SKM-1 treated with dmso at 0.1 percent for 144 hours (cell line): ENCODE measurements at regions not wholly inside any gene's neighbourhood (a gene's known extent, or its start where the extent isn't known, plus 50 kb on each side); places are given as distances from the start of the nearest gene placed in this dataset.
A peak's percentile ranks its signal among the peaks of the same experiment; 100 is the strongest.

Source experiments
- DNase-seq: peaks from one replicate; lab custom pipeline; 2025; ENCODE audit not compliant: unreplicated experiment; lab: John Stamatoyannopoulos, UW

- peak; percentile 89 for DNase-seq
Measured at GRCh38 chr7:25619963-25620799, 391.9 kb upstream of the NPVF start.

- no peak for DNase-seq
Measured at GRCh38 chr7:25621993-25622392, 393.7 kb upstream of the NPVF start.

GRCh38 chr7:25622695-25623094 lies 394.4 kb upstream of the NPVF start:
- no peak for DNase-seq

- DNase-seq, result no peak
Measured at GRCh38 chr7:25624051-25624450, 395.8 kb upstream of the NPVF start.

DNA sequence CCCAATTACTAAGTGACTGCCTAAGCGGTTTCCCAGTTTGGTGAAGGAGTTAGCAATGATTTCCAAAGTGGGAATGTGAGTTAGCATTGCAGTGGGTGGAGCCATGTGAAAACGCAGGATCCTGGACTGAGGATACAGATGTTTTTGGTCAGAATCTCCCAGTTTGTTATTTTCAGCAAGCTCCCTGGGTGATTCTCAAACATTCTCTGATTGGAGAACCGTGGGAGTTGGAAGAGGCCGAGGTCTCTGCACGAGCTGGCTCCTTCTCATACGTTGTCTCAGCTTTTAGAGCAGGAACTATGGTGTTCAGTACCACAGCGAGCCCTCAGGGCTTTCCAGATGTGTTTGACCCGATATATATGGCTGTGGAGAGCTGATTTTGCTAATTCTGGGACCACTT lies 396.5 kb upstream of the NPVF start:
- DNase-seq, result no peak

DNA sequence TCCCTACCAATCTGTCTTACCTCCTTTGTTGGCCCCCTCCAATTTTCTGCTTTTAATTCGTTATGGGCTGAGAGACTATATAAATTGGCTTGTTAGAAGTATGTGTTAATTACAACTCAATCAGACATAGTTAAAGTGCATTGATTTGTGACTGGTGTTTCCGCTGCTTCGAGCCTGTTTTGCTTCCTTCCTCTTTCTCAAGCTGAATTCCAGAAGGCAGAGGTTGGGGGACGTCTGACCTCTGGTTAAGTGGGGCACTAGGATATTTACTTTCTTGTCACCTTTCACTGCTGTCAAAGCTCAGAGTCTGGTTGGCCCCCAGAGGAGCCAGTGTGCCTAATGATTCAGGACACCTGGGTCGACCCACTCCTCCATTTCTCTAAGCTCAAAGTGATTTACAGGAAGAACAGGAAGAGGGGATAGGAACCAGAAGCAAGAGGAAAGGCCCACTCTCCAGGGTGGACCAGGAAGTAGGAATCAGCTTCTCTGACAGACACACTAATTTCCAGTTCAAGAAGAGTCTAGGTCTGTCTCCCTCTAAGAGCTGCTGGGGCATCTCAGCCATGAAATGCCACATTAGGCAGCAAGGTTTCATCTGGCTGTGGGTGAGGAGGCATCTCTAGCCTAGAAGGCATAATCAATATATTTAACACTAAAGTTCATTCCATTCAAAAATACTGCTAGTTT lies 397.2 kb upstream of the NPVF start:
- no peak for DNase-seq

DNA sequence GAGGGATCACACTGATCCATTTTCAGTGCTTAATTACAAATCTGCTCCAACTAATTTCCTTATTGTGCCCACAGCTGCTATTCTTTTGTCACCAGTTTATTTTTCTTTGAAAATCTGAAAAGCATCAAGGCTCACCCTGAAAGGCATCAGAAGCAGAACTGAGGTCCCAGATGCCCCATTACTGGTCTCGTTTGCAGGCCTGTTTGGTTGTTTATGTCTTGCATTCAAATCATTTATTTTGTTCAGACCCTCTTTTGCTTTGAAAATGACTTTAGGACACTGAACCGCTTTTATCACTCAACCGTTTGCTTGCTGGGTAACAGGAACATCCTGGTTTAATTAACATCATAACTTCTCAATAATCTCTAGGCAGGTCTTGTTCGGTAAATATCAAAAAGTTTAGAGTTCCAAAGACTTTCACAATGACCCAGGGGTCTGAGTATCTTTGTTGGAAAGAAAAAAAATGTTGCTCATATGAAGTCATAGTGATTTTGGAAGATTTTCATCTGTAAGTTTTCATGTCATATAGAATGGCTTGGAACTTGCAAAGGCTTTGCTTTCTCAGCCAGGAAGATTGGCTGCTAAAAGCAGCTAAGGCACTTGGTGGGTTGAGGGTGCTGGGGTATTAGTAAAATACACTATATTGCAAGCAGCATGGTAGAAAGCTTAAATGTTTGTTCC lies 398.3 kb upstream of the NPVF start:
- no peak for DNase-seq

DNA sequence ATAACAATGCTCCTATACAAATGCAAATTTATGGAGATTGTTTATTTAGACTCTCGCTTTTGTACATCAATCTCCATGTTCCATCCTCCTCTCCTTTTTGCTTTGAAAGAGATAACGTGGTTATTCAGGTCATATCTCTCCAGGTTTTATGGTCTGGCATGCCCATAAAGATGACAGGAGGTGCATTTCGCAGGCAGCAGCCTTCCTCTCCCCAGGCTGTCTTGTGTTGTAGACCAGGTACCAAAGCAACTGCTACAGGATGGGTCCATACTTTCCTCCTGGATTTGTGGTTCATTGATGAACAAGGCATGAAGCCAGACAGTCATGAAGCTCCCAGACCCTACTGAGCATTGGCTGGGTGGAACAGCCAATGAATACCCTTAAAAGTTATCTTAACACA lies 400.2 kb upstream of the NPVF start:
- DNase-seq, result no peak

- no peak for DNase-seq
Measured at GRCh38 chr7:25632616-25633015, 404.3 kb upstream of the NPVF start.

- DNase-seq, result no peak
Measured at GRCh38 chr7:25633426-25634036, 405.2 kb upstream of the NPVF start.

DNA sequence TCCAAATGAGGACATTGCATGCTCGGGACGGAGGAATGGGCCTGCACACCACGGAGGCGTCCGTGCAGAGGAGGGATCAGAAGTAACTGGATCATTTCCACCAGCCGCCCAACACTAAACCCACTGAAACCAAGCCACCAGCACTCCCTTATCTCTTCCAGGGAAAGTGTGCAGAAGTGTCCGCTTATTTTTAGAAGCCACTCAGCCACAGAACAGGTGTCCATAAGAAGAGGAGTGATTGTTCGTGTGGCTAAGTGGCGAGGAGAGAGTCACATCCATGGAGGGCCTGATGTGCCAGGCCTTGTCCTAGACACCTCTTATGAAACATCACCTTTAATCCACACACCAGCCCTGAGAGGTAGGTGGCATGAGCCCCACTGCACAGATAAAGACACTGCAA lies 407.9 kb upstream of the NPVF start:
- DNase-seq, result no peak

DNA sequence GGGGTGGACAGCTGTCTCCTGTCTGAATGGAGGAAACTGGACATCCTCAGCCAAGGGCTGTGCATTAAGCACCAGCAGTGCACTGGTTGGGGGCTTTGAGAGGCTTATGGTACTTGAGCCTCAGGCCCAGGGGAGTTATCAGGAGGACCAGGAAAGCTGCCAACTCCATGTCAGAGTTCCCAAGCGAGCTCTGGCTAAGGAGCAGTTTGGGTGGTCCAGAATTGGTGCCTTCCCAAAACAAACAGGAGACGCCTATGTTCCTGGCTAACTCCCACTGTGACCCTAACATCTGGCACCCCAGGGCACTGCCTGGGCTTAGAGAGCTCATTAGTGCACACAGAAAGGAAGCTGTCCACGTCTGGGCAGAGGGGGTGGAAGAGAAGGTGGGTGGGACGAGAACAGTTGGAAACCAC lies 408.6 kb upstream of the NPVF start:
- no peak for DNase-seq

- DNase-seq, result no peak
Measured at GRCh38 chr7:25638068-25638467, 409.8 kb upstream of the NPVF start.

- DNase-seq, result no peak
Measured at GRCh38 chr7:25638590-25639244, 410.4 kb upstream of the NPVF start.

- no peak for DNase-seq
Measured at GRCh38 chr7:25642849-25643248, 414.6 kb upstream of the NPVF start.

GRCh38 chr7:25643286-25643685 lies 415.0 kb upstream of the NPVF start:
- no peak for DNase-seq

- no peak for DNase-seq
Measured at GRCh38 chr7:25643770-25644394, 415.6 kb upstream of the NPVF start.

DNA sequence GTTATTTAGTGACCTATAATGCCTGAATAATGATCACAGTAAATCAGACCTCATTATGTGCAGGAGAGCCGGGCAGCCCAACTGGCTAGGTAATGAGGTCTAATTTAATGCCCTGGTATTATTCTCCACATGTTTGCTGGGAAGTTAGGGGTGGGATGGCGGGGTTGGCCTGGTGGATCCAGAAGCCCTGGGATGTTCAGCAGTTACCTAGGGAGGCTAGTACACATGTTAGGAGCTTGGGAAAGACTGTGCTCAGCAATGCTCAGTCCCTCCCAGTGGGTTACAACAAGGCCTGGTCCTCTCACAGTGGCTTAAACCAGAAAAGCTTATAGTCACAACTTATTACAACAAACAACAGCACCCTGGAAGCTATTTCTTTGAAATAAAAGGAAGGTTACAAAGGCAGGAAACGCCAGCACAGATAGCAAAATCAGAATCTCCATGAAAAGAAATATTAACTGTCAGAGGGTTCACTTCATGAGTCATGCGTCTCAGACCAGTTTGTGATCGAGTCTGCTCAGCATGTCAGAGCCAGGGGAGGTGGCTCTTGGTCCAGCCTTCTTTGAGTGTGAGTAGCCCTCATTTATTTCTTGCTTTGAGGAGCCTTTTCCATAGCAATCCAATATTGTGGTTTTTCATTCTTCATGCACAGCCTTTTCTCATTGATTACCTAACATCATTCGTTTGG lies 418.6 kb upstream of the NPVF start:
- DNase-seq, result no peak

DNA sequence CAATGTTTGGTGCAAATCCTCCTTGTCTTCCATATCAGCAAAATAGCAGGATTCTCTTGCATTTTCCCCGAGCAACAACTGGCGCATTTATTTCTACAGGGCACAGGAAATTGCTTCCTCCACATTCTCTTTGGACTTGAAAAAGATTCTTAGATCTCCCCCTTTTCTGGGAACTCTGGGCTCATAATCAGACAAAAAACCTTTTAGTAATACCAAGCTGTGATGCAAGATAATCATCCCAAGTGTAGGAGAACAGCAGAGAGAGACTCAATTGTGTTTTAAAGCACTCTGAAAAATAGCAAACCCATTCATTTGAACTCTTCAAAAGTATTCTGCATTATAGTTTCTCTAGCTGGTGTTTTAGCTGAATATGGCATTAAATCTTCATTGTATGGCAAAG lies 419.6 kb upstream of the NPVF start:
- DNase-seq, result no peak

GRCh38 chr7:25652366-25652765 lies 424.1 kb upstream of the NPVF start:
- DNase-seq, result no peak
